ENCODE measurements at regions not wholly inside any gene's neighbourhood (a gene's known extent, or its start where the extent isn't known, plus 50 kb on each side); places are given as distances from the start of the nearest gene placed in this dataset.

DNA sequence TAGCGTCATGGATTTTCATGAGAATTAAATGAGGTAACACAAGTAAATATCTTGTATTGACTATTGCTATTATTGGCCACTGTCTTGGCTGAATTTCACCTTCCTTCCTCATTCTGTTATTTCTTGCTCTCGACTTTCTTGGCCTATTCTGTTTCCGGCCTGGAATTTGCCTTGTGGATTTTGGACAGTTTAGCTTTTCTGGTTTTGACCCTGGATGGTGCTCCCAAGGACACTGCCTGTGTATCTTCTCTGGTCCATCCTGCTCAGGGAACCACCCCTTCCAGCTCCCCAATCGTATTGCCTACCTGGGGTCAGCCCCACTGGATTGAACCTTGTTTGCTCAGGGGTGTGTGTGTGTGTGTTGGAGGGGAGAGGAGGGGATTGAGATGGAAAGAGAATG lies 376.2 kb upstream of the C2CD4B start:
- peaks cover 18% of the 10 kb centered on the region for H3K4me1 Mint-ChIP-seq
- ChIA-PET CTCF (interaction anchor here (1.1 kb wide), 1 partner anchor 9 kb away, joined by 3 read pairs; no protein-coding TSS in a partner anchor), POLR2A (no interaction called here)
- H3K4me3 Mint-ChIP-seq: no peak overlapping the region
- 0 out of 2 replicates have a peak, but pooled peaks cover 3% of the 10 kb centered on the region for H3K36me3 Mint-ChIP-seq
- no peaks in the 10 kb centered on the region for H3K27me3 Mint-ChIP-seq (ENCODE audit: low read depth)
- DNase-seq (ENCODE audit: low spot score): no peak
- peaks cover 7% of the 10 kb centered on the region; the same call in 1 of the 2 replicates for H3K9me3 Mint-ChIP-seq
- ATAC-seq: no peak
- TF ChIP-seq, protein P1, sequence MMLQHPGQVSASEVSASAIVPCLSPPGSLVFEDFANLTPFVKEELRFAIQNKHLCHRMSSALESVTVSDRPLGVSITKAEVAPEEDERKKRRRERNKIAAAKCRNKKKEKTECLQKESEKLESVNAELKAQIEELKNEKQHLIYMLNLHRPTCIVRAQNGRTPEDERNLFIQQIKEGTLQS (CRISPR knock-in tag; conservative IDR thresholded peaks at IDR 0.05): no peak
- TF ChIP-seq, protein P2, sequence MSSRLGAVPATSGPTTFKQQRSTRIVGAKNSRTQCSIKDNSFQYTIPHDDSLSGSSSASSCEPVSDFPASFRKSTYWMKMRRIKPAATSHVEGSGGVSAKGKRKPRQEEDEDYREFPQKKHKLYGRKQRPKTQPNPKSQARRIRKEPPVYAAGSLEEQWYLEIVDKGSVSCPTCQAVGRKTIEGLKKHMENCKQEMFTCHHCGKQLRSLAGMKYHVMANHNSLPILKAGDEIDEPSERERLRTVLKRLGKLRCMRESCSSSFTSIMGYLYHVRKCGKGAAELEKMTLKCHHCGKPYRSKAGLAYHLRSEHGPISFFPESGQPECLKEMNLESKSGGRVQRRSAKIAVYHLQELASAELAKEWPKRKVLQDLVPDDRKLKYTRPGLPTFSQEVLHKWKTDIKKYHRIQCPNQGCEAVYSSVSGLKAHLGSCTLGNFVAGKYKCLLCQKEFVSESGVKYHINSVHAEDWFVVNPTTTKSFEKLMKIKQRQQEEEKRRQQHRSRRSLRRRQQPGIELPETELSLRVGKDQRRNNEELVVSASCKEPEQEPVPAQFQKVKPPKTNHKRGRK (CRISPR knock-in tag; IDR thresholded peaks at IDR 0.05; ENCODE audit: borderline replicate concordance): no peak
- TF ChIP-seq, protein P3, sequence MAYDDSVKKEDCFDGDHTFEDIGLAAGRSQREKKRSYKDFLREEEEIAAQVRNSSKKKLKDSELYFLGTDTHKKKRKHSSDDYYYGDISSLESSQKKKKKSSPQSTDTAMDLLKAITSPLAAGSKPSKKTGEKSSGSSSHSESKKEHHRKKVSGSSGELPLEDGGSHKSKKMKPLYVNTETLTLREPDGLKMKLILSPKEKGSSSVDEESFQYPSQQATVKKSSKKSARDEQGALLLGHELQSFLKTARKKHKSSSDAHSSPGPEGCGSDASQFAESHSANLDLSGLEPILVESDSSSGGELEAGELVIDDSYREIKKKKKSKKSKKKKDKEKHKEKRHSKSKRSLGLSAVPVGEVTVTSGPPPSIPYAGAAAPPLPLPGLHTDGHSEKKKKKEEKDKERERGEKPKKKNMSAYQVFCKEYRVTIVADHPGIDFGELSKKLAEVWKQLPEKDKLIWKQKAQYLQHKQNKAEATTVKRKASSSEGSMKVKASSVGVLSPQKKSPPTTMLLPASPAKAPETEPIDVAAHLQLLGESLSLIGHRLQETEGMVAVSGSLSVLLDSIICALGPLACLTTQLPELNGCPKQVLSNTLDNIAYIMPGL (CRISPR knock-in tag; IDR thresholded peaks at IDR 0.05): no peak
- TF ChIP-seq, protein P4, sequence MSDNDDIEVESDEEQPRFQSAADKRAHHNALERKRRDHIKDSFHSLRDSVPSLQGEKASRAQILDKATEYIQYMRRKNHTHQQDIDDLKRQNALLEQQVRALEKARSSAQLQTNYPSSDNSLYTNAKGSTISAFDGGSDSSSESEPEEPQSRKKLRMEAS (CRISPR knock-in tag; IDR thresholded peaks at IDR 0.05): no peak
- TF ChIP-seq MXD4 (CRISPR knock-in tag; IDR thresholded peaks at IDR 0.05; ENCODE audit: borderline replicate concordance) (no peak), RORB (CRISPR knock-in tag; IDR thresholded peaks at IDR 0.05) (no peak), EMX1 (CRISPR knock-in tag; IDR thresholded peaks at IDR 0.05) (no peak)
- TF ChIP-seq, protein P5, sequence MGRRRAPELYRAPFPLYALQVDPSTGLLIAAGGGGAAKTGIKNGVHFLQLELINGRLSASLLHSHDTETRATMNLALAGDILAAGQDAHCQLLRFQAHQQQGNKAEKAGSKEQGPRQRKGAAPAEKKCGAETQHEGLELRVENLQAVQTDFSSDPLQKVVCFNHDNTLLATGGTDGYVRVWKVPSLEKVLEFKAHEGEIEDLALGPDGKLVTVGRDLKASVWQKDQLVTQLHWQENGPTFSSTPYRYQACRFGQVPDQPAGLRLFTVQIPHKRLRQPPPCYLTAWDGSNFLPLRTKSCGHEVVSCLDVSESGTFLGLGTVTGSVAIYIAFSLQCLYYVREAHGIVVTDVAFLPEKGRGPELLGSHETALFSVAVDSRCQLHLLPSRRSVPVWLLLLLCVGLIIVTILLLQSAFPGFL (CRISPR knock-in tag; IDR thresholded peaks at IDR 0.05; ENCODE audit: borderline replicate concordance): no peak
- TF ChIP-seq, protein P6, sequence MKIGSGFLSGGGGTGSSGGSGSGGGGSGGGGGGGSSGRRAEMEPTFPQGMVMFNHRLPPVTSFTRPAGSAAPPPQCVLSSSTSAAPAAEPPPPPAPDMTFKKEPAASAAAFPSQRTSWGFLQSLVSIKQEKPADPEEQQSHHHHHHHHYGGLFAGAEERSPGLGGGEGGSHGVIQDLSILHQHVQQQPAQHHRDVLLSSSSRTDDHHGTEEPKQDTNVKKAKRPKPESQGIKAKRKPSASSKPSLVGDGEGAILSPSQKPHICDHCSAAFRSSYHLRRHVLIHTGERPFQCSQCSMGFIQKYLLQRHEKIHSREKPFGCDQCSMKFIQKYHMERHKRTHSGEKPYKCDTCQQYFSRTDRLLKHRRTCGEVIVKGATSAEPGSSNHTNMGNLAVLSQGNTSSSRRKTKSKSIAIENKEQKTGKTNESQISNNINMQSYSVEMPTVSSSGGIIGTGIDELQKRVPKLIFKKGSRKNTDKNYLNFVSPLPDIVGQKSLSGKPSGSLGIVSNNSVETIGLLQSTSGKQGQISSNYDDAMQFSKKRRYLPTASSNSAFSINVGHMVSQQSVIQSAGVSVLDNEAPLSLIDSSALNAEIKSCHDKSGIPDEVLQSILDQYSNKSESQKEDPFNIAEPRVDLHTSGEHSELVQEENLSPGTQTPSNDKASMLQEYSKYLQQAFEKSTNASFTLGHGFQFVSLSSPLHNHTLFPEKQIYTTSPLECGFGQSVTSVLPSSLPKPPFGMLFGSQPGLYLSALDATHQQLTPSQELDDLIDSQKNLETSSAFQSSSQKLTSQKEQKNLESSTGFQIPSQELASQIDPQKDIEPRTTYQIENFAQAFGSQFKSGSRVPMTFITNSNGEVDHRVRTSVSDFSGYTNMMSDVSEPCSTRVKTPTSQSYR (CRISPR knock-in tag; IDR thresholded peaks at IDR 0.05): no peak
- H3K27ac Mint-ChIP-seq: no peak overlapping the region

DNA sequence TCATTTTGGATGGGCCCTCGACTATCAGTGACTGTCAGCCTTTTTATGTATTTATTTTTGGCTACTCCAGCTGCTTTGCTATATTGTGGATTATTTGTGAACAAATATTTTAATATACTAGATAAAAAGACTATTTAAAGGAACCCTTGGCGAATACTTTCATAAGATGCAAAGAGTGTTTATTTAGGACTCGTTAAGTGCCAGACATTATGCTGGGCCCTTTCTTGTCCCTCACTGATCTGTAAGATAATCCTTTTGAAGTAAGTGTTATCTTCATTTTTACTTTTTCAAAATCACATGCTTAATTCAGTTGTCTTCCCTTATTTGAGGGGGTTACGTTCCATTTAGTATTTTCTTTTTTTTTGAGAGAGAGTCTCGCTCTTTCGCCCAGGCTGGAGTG lies 376.8 kb upstream of the C2CD4B start:
- Mint-ChIP-seq H3K27me3 (ENCODE audit: low read depth) (no peaks in the 10 kb centered on the region), H3K36me3 (0 out of 2 replicates have a peak, but pooled peaks cover 3% of the 10 kb centered on the region), H3K4me3 (no peak overlapping the region), H3K4me1 (peaks cover 21% of the 10 kb centered on the region), H3K27ac (no peak overlapping the region), H3K9me3 (peaks cover 7% of the 10 kb centered on the region; the same call in 1 of the 2 replicates)
- CTCF ChIA-PET: interaction anchor here (1.1 kb wide), 1 partner anchor 8 kb away, joined by 3 read pairs; no protein-coding TSS in a partner anchor
- ATAC-seq (no peak), DNase-seq (ENCODE audit: low spot score) (no peak)
- TF ChIP-seq, protein P7, sequence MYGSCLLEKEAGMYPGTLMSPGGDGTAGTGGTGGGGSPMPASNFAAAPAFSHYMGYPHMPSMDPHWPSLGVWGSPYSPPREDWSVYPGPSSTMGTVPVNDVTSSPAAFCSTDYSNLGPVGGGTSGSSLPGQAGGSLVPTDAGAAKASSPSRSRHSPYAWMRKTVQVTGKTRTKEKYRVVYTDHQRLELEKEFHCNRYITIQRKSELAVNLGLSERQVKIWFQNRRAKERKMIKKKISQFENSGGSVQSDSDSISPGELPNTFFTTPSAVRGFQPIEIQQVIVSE (CRISPR knock-in tag; IDR thresholded peaks at IDR 0.05; ENCODE audit: borderline replicate concordance): no peak
- TF ChIP-seq, protein P8, sequence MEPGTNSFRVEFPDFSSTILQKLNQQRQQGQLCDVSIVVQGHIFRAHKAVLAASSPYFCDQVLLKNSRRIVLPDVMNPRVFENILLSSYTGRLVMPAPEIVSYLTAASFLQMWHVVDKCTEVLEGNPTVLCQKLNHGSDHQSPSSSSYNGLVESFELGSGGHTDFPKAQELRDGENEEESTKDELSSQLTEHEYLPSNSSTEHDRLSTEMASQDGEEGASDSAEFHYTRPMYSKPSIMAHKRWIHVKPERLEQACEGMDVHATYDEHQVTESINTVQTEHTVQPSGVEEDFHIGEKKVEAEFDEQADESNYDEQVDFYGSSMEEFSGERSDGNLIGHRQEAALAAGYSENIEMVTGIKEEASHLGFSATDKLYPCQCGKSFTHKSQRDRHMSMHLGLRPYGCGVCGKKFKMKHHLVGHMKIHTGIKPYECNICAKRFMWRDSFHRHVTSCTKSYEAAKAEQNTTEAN (CRISPR knock-in tag; IDR thresholded peaks at IDR 0.05): no peak
- no peak for TF ChIP-seq FOXJ3 (CRISPR knock-in tag; IDR thresholded peaks at IDR 0.05; ENCODE audit: borderline replicate concordance)
- no peak for TF ChIP-seq JAZF1 (CRISPR knock-in tag; IDR thresholded peaks at IDR 0.05)
- TF ChIP-seq, protein P9, sequence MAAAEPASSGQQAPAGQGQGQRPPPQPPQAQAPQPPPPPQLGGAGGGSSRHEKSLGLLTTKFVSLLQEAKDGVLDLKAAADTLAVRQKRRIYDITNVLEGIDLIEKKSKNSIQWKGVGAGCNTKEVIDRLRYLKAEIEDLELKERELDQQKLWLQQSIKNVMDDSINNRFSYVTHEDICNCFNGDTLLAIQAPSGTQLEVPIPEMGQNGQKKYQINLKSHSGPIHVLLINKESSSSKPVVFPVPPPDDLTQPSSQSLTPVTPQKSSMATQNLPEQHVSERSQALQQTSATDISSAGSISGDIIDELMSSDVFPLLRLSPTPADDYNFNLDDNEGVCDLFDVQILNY (CRISPR knock-in tag; IDR thresholded peaks at IDR 0.05): no peak
- no peak for TF ChIP-seq ATF1 (CRISPR knock-in tag; IDR thresholded peaks at IDR 0.05)
- no peak for TF ChIP-seq ESRRA (CRISPR knock-in tag; IDR thresholded peaks at IDR 0.05; ENCODE audit: borderline replicate concordance)
- no peak for TF ChIP-seq ZBTB21 (CRISPR knock-in tag; IDR thresholded peaks at IDR 0.05; ENCODE audit: borderline replicate concordance)
- POLR2A ChIA-PET: no interaction called here
